ENCODE measurements at regions not wholly inside any gene's neighbourhood (a gene's known extent, or its start where the extent isn't known, plus 50 kb on each side); places are given as distances from the start of the nearest gene placed in this dataset.

DNA sequence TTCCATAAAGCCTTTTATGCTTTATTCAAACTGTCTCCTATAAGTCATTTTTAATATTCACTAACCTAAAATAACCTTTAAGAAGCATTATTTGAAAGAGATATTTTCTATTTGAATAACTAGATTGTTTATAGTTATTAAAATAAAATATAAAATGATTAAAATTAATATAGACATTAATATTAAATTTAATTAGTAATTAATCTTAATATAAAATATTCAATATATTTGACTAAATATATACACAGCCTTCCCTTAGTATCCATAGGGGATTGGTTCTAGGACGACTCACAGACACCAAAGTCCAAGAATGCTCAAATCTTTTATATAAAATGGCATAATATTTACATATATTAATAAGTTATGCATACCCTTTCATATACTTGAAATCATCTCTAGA lies 1014.1 kb downstream of the TBL1XR1 start:
- 55 to 71% (median 58%) methylated on average over 1 of the region's 1 CpG for WGBS, 4 donors
- Histone ChIP-seq H3K36me3 (replicated peaks in 1 of 2) (no peaks in the 10 kb centered on the region), H3K4me3 (no peak overlapping the region), H3K27ac (no peak overlapping the region), H3K4me1 (replicated peaks in 1 of 2) (no peaks in the 10 kb centered on the region), H3K9me3 (replicated peaks in 1 of 3) (no peaks in the 10 kb centered on the region), H3K27me3 (no peaks in the 10 kb centered on the region)
- no peak for TF ChIP-seq POLR2A (IDR thresholded peaks at IDR 0.05)
- TF ChIP-seq, protein P1, sequence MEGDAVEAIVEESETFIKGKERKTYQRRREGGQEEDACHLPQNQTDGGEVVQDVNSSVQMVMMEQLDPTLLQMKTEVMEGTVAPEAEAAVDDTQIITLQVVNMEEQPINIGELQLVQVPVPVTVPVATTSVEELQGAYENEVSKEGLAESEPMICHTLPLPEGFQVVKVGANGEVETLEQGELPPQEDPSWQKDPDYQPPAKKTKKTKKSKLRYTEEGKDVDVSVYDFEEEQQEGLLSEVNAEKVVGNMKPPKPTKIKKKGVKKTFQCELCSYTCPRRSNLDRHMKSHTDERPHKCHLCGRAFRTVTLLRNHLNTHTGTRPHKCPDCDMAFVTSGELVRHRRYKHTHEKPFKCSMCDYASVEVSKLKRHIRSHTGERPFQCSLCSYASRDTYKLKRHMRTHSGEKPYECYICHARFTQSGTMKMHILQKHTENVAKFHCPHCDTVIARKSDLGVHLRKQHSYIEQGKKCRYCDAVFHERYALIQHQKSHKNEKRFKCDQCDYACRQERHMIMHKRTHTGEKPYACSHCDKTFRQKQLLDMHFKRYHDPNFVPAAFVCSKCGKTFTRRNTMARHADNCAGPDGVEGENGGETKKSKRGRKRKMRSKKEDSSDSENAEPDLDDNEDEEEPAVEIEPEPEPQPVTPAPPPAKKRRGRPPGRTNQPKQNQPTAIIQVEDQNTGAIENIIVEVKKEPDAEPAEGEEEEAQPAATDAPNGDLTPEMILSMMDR (IDR thresholded peaks at IDR 0.05): no peak
- intact Hi-C loops (cut with DNase I): no loop called here
- no peak for DNase-seq

DNA sequence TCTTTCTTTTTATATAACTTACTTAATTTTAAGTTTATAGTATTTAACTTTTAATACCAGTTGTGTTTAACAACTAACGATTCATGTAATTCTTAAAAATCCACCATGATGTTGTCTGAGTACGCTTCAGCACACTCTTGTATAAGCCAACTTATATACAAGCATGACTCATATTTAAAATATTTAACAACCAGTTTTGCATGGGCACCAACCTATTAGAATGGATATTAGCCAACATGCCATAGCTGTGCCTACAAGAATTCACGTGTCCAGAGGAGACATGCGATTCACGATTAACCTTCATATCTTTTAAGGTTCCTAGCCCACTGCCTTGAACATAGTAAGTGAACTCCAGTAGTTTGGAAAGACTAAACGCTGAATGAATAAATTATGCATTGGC lies 1023.2 kb downstream of the TBL1XR1 start:
- Histone ChIP-seq H3K36me3 (replicated peaks in 1 of 2) (no peaks in the 10 kb centered on the region), H3K27me3 (no peaks in the 10 kb centered on the region), H3K4me1 (replicated peaks in 1 of 2) (no peaks in the 10 kb centered on the region), H3K4me3 (no peak overlapping the region), H3K27ac (no peak overlapping the region), H3K9me3 (replicated peaks in 1 of 3) (no peaks in the 10 kb centered on the region)
- DNase-seq: no peak
- 91 to 94% (median 93%) methylated on average over 6 of the region's 6 CpGs for WGBS, 4 donors
- intact Hi-C loops (cut with DNase I): no loop called here
- TF ChIP-seq POLR2A (IDR thresholded peaks at IDR 0.05): no peak
- TF ChIP-seq, protein P1 (IDR thresholded peaks at IDR 0.05): no peak

- intact Hi-C loops (cut with DNase I): no loop called here
- Histone ChIP-seq H3K27me3 (no peaks in the 10 kb centered on the region), H3K4me3 (no peak overlapping the region), H3K9me3 (replicated peaks in 1 of 3) (no peaks in the 10 kb centered on the region), H3K27ac (no peak overlapping the region), H3K4me1 (replicated peaks in 1 of 2) (no peaks in the 10 kb centered on the region), H3K36me3 (replicated peaks in 1 of 2) (no peaks in the 10 kb centered on the region)
- no peak for DNase-seq
- 83 to 88% (median 87%) methylated on average over 1 of the region's 1 CpG for WGBS, 4 donors
- no peak for TF ChIP-seq POLR2A (IDR thresholded peaks at IDR 0.05)
- TF ChIP-seq, protein P1 (IDR thresholded peaks at IDR 0.05): no peak
Measured at GRCh38 chr3:176172492-176172891, 1024.8 kb downstream of the TBL1XR1 start.

GRCh38 chr3:176167272-176167671 lies 1030.0 kb downstream of the TBL1XR1 start:
- H3K9me3 ChIP-seq (replicated peaks in 1 of 3): no peaks in the 10 kb centered on the region
- H3K4me1 ChIP-seq (replicated peaks in 1 of 2): no peaks in the 10 kb centered on the region
- H3K27ac ChIP-seq: no peak overlapping the region
- no peak overlapping the region for H3K4me3 ChIP-seq
- no peak for DNase-seq
- no peak for TF ChIP-seq POLR2A (IDR thresholded peaks at IDR 0.05)
- TF ChIP-seq, protein P1 (IDR thresholded peaks at IDR 0.05): no peak
- WGBS, 4 donors: 41 to 59% (median 46%) methylated on average over 2 of the region's 2 CpGs
- intact Hi-C loops (cut with DNase I): no loop called here
- no peaks in the 10 kb centered on the region for H3K36me3 ChIP-seq (replicated peaks in 1 of 2)
- H3K27me3 ChIP-seq: no peaks in the 10 kb centered on the region
